A673 (cell line): ENCODE measurements at regions not wholly inside any gene's neighbourhood (a gene's known extent, or its start where the extent isn't known, plus 50 kb on each side); places are given as distances from the start of the nearest gene placed in this dataset.

ENCODE experiments used
- BruUV-seq: library from RNA; stranded (reverse); fragments of 400-500 nt; replicated peaks from 2 replicates; lab custom pipeline; 2021; lab: Mats Ljungman, UMichigan
- CTCF ChIA-PET: fragments of 300-600 bp; sonication (Branson Sonifier 250); formaldehyde crosslinking; loops from one replicate; lab custom pipeline; 2022; ENCODE audit warnings: antibody characterized with exemption; lab: Charles Lee
- POLR2A ChIA-PET: fragments of 300-600 bp; sonication (Branson Sonifier 250); formaldehyde crosslinking; loops from one replicate; lab custom pipeline; 2022; ENCODE audit warnings: antibody characterized with exemption; ENCODE audit not compliant: low non-redundant PET; lab: Charles Lee
- DNase-seq: peaks from one replicate; pipeline ENCODE4 v3.0.0-alpha.2; 2015; ENCODE audit warnings: low spot score
- H3K27ac ChIP-seq: fragments of 200-600 bp; sonication (generic); 2 replicates; pipeline ENCODE4 v1.5.1; 2016; ENCODE audit warnings: mixed run types, low read depth, mild to moderate bottlenecking, mixed read lengths, antibody characterized with exemption, low read length; ENCODE audit not compliant: poor library complexity, severe bottlenecking
- H3K27me3 ChIP-seq: fragments of 200-600 bp; sonication (generic); replicated peaks from 2 replicates; pipeline ENCODE4 v1.6.1; 2017; ENCODE audit warnings: mixed run types, low read depth, mild to moderate bottlenecking, mixed read lengths, antibody characterized with exemption, low read length; ENCODE audit not compliant: insufficient read depth, poor library complexity
- H3K36me3 ChIP-seq: fragments of 200-600 bp; sonication (generic); 2 replicates; pipeline ENCODE4 v1.6.1; 2016; ENCODE audit warnings: mixed run types, mild to moderate bottlenecking, mixed read lengths, antibody characterized with exemption, low read length; ENCODE audit not compliant: insufficient read depth, poor library complexity, severe bottlenecking
- H3K4me1 ChIP-seq: fragments of 200-600 bp; sonication (generic); 2 replicates; pipeline ENCODE4 v1.6.1; 2017; ENCODE audit warnings: mixed run types, mild to moderate bottlenecking, mixed read lengths, antibody characterized with exemption, low read length; ENCODE audit not compliant: insufficient read depth, poor library complexity, severe bottlenecking
- H3K4me3 ChIP-seq: fragments of 200-600 bp; sonication (generic); 2 replicates; pipeline ENCODE4 v1.5.1; 2016; ENCODE audit warnings: low read depth, mixed run types, mild to moderate bottlenecking, mixed read lengths, low read length; ENCODE audit not compliant: poor library complexity, severe bottlenecking
- H3K9me3 ChIP-seq: fragments of 200-600 bp; sonication (generic); 2 replicates; pipeline ENCODE4 v1.6.1; 2016; ENCODE audit warnings: mixed run types, low read depth, mild to moderate bottlenecking, mixed read lengths, antibody characterized with exemption, low read length; ENCODE audit not compliant: poor library complexity, severe bottlenecking
- CTCF ChIP-seq: fragments of 300-800, 200-600 bp; sonication (generic); conservative IDR thresholded peaks from 2 replicates; pipeline ENCODE4 v1.5.1; 2017; ENCODE audit warnings: low read depth, mild to moderate bottlenecking, antibody characterized with exemption, low read length, moderate library complexity, mixed read lengths
- EZH2 ChIP-seq: fragments of 200-600 bp; sonication (generic); IDR thresholded peaks from 2 replicates; pipeline ENCODE4 v1.6.1; 2017; ENCODE audit warnings: borderline replicate concordance, low read depth, mild to moderate bottlenecking, mixed read lengths, antibody characterized with exemption, low read length; ENCODE audit not compliant: poor library complexity, severe bottlenecking
- intact Hi-C: fragments of 100-400 bp; cut with micrococcal nuclease; formaldehyde crosslinking; loops from one replicate; pipeline ENCODE4 v1.10.0; 2022; ENCODE audit not compliant: unreplicated experiment

DNA sequence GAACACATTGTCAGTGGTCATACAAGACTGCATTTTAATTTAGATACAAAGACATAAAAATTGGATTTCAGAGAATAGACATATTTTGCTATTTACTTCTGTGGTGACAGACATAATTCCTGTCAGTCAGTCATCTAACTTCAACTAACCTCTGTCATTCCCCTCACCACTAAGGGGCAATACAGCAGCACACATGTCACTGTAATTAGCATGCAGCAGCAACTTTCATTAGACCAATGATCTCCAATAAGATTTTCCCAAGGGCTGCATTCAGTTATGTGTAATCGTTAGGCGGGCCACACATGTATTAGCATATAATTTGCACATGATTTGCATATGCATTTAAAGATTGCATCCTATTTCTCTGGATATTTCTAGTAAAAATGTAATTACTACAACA, 624.5 kb downstream of the NR4A2 start:
- POLR2A ChIA-PET = no interaction called here
- no peak overlapping the region for H3K4me3 ChIP-seq
- CTCF ChIA-PET = no interaction called here
- H3K27me3 ChIP-seq = no peaks in the 10 kb centered on the region
- no peak overlapping the region for H3K27ac ChIP-seq
- H3K36me3 ChIP-seq = no peaks in the 10 kb centered on the region
- no TSS peak for BruUV-seq
- H3K4me1 ChIP-seq = no peaks in the 10 kb centered on the region
- no peaks in the 10 kb centered on the region for H3K9me3 ChIP-seq
- TF ChIP-seq CTCF (peak; percentile 23; the same call in 1 of the 2 replicates), EZH2 (no peak)
- intact Hi-C loops = no loop called here
- DNase-seq = no peak

DNA sequence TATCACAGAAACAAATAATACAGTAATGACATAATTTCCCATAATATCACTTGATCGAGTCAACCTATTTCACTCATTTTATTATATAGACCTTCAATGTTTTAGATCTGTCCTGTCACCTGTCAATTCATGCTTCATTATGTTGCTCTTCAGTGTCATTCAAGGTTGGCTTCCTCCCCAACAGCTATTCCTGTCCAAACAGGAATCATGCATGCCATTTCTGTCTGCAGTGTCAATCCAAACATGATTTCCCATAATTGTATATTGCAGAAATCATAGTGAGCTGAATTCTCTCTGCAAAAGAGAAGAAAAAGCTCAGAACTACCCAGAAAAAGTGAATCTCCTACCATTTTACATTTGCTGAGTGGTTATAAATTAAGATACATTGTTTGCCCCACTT, 628.6 kb downstream of the NR4A2 start:
- POLR2A ChIA-PET = no interaction called here
- CTCF ChIA-PET = interaction anchor here (0.5 kb wide), 1 partner anchor 1480 kb away, joined by 8 read pairs; no protein-coding TSS in a partner anchor
- H3K27me3 ChIP-seq = no peaks in the 10 kb centered on the region
- no peak overlapping the region for H3K27ac ChIP-seq
- intact Hi-C loops = no loop called here
- no peak overlapping the region for H3K4me3 ChIP-seq
- no TSS peak for BruUV-seq
- TF ChIP-seq EZH2 = no peak
- TF ChIP-seq CTCF = no peak
- no peaks in the 10 kb centered on the region for H3K36me3 ChIP-seq
- DNase-seq = no peak
- no peaks in the 10 kb centered on the region for H3K9me3 ChIP-seq
- no peaks in the 10 kb centered on the region for H3K4me1 ChIP-seq

DNA sequence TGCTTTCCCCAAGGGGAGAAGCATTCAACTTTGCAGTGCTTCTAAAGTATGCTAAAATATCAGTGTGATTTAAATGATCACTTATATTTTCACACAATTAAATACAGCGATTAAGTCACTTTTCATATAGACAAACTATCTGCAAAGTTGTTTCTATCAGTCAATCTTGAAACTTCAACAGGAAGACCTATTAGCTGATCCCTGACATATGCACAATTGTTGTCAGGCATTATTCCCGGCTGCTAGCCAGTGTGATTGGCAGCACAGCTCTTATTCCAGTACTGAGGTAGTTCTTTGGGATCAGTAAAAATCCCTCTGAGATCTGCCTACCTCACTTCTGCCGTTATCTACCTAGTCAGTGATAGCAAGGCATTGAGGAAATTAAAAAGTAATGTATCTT, 629.5 kb downstream of the NR4A2 start:
- Histone ChIP-seq H3K27ac (no peak overlapping the region), H3K4me1 (no peaks in the 10 kb centered on the region), H3K9me3 (no peaks in the 10 kb centered on the region), H3K27me3 (no peaks in the 10 kb centered on the region), H3K4me3 (no peak overlapping the region), H3K36me3 (no peaks in the 10 kb centered on the region)
- ChIA-PET CTCF (no interaction called here), POLR2A (no interaction called here)
- no peak for DNase-seq
- TF ChIP-seq EZH2 (no peak), CTCF (no peak)
- BruUV-seq = no TSS peak
- intact Hi-C loops = no loop called here
